RWPE2 (cell line): ENCODE measurements at regions not wholly inside any gene's neighbourhood (a gene's known extent, or its start where the extent isn't known, plus 50 kb on each side); places are given as distances from the start of the nearest gene placed in this dataset.

Experiments used
- ATAC-seq: fragments of 200-7000 bp; cut with Tn5 transposase; 3 replicates; pipeline ENCODE4 v1.9.1; 2021; ENCODE audit warnings: low read depth
- DNase-seq: peaks from one replicate; pipeline ENCODE4 v3.0.0-alpha.2; 2020; ENCODE audit warnings: low spot score
- H3K27ac ChIP-seq: fragments of 450-650 bp; 2 replicates; pipeline ENCODE4 v1.5.1; 2017; ENCODE audit warnings: mild to moderate bottlenecking; ENCODE audit not compliant: poor library complexity, severe bottlenecking
- H3K27me3 ChIP-seq: fragments of 250-450 bp; sonication (Bioruptor Pico); 2 replicates; pipeline ENCODE4 v1.5.1; 2021; ENCODE audit warnings: mild to moderate bottlenecking, moderate library complexity; ENCODE audit not compliant: insufficient read depth, poor library complexity, severe bottlenecking
- H3K36me3 ChIP-seq: fragments of 250-450 bp; sonication (Bioruptor Pico); 2 replicates; pipeline ENCODE4 v1.5.1; 2020; ENCODE audit warnings: low read depth, mild to moderate bottlenecking, moderate library complexity
- H3K4me1 ChIP-seq: fragments of 250-450 bp; sonication (Bioruptor Pico); 2 replicates; pipeline ENCODE4 v1.5.1; 2021; ENCODE audit warnings: mild to moderate bottlenecking, moderate library complexity; ENCODE audit not compliant: insufficient read depth, poor library complexity, severe bottlenecking
- H3K4me3 ChIP-seq: fragments of 250-450 bp; sonication (Bioruptor Pico); 2 replicates; pipeline ENCODE4 v1.5.1; 2021; ENCODE audit warnings: mild to moderate bottlenecking, moderate library complexity; ENCODE audit not compliant: severe bottlenecking
- H3K9me3 ChIP-seq: fragments of 250-450 bp; sonication (Bioruptor Pico); 2 replicates; pipeline ENCODE4 v1.5.1; 2021; ENCODE audit warnings: mild to moderate bottlenecking, moderate library complexity; ENCODE audit not compliant: severe bottlenecking
- TF ChIP-seq, protein P1 (sequence below): fragments of 450-650 bp; IDR thresholded peaks from one replicate; pipeline ENCODE4 v1.5.1; 2017; ENCODE audit warnings: mild to moderate bottlenecking, moderate library complexity; ENCODE audit not compliant: poor library complexity, severe bottlenecking

DNA sequence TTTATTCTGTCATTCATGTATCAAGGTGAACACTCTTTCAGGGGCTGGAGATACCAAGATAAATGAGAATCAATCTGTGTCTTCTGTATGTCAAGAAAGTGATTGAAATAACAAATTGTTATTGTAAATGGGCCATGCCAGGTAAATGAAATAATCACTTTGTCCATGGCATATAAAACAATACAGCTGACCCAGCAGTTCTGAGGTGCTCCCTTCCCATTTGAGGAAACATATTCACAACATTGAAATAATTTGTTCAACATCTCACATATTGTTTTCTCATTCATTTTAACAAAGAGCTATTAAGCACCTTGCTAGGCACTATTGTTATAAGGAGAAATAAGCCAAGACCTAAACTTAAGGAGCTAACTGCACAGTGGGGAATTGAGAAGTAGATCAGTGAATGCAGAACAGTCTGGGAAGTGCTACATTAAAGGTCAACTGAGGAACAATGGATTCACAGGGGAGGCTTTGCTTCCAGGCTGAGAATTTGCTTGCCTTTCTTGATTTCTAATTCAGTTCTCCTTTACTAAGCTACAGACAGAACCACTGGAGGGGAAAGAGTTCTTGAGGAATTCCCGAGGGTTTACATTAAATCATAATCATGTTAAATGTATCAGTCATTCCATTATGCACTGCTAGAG is 806.3 kb upstream of the ARPP21 start:
- Histone ChIP-seq H3K27ac (no peak overlapping the region), H3K36me3 (no peaks in the 10 kb centered on the region), H3K27me3 (no peaks in the 10 kb centered on the region), H3K9me3 (no peaks in the 10 kb centered on the region), H3K4me3 (no peak overlapping the region), H3K4me1 (no peaks in the 10 kb centered on the region)
- ATAC-seq, result no peak
- TF ChIP-seq, protein P1, sequence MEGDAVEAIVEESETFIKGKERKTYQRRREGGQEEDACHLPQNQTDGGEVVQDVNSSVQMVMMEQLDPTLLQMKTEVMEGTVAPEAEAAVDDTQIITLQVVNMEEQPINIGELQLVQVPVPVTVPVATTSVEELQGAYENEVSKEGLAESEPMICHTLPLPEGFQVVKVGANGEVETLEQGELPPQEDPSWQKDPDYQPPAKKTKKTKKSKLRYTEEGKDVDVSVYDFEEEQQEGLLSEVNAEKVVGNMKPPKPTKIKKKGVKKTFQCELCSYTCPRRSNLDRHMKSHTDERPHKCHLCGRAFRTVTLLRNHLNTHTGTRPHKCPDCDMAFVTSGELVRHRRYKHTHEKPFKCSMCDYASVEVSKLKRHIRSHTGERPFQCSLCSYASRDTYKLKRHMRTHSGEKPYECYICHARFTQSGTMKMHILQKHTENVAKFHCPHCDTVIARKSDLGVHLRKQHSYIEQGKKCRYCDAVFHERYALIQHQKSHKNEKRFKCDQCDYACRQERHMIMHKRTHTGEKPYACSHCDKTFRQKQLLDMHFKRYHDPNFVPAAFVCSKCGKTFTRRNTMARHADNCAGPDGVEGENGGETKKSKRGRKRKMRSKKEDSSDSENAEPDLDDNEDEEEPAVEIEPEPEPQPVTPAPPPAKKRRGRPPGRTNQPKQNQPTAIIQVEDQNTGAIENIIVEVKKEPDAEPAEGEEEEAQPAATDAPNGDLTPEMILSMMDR, result no peak
- DNase-seq, result no peak

DNA sequence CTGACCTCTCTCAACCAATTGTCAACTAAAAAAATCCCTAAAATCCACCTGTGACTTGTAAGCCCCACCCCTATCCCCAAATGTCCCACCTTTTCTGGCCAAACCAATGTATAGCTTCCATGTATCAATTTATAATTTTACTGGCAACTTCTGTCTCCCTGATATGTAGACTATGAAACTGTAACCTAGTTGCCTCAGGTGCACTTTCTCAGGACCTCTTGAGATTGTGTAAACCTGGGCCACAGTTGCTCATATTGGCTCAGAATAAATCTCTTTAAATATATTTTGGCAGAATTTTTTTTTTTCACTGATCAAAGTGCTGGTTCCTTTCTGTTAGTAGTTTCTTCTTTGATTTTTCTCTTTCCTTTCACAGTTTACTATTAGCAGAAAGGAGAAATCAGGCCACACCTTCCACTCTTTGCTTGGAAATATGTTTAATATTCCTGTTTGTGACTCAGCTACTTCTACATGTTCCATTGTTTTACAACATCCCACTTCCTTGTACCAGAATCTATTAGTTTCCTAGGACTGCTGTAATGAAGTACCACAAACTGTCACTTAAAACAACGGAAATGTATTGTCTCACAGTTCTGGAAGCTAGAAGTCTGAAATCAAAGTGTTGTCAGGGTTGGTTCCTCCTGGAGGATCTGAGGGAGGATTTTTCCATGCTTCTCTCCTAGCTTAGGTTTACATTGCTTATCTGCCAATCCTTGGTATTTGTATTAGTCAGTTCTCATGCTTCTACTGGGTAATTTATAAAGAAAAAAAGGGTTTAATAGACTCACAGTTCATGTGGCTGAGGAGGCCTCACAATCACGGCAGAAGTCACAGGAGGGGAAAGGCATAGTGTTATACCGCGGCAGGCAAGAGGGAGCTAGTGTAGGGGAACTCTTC is 801.2 kb upstream of the ARPP21 start:
- TF ChIP-seq, protein P1, result no peak
- DNase-seq, result no peak
- H3K27ac ChIP-seq, result no peak overlapping the region
- H3K9me3 ChIP-seq, result no peaks in the 10 kb centered on the region
- no peak overlapping the region for H3K4me3 ChIP-seq
- H3K36me3 ChIP-seq, result no peaks in the 10 kb centered on the region
- no peaks in the 10 kb centered on the region for H3K27me3 ChIP-seq
- no peaks in the 10 kb centered on the region for H3K4me1 ChIP-seq
- ATAC-seq, result no peak

DNA sequence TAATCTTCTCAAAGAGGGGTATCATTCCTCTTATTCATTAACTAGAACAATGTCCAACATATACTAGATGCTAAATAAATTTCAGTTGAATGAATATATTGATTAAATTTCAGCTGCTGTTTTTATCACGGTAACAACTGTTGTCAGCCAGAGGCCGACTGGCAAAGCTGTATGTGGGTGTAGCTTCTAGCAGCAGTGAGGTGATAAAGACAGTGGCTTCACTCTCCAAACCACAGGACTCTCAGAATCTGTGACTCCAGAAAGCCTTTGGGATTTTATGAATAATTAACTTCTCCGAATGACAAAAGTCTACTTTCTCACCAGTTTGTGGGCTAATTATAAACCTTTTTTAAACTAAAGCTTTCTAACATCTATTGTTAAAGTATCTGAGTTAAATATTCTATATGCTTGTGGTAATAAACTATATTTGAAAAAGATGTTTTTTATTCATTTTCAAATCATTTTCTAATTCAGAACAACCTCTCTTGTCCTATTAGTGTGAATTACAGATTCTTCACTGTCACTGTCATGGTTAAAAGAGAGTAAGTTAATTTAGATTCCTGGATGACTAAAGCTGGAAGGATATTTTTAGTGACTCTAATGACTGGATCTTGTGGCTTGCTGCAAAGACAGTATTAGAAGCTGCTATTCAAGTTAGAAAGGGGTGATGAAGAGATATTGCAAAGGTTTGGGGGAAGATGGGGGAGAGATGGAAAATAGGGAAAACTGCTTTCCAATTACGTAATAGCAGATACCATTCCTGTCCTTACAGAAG is 796.4 kb upstream of the ARPP21 start:
- no peak overlapping the region for H3K27ac ChIP-seq
- H3K36me3 ChIP-seq, result no peaks in the 10 kb centered on the region
- H3K27me3 ChIP-seq, result no peaks in the 10 kb centered on the region
- TF ChIP-seq, protein P1, result no peak
- no peak overlapping the region for H3K4me3 ChIP-seq
- no peaks in the 10 kb centered on the region for H3K4me1 ChIP-seq
- ATAC-seq (no peak), DNase-seq (no peak)
- no peaks in the 10 kb centered on the region for H3K9me3 ChIP-seq

DNA sequence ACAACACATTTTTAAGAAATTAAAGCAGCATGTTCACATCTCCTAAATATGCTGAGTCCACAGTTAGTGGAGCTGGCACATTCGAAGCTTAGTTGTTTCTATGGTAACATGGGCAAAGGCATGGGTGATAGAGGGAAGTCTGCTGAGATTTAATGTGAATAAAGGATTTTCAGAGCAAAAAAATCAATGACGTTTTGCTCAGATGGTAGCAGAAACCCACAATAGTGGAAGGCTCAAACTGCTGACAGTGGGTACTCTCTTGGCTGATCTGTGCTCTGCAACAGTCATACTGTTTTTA is 795.1 kb upstream of the ARPP21 start:
- ATAC-seq (no peak), DNase-seq (no peak)
- Histone ChIP-seq H3K27ac (no peak overlapping the region), H3K27me3 (no peaks in the 10 kb centered on the region), H3K9me3 (no peaks in the 10 kb centered on the region), H3K4me3 (no peak overlapping the region), H3K4me1 (no peaks in the 10 kb centered on the region), H3K36me3 (no peaks in the 10 kb centered on the region)
- TF ChIP-seq, protein P1, result no peak
